ENCODE measurements at regions not wholly inside any gene's neighbourhood (a gene's known extent, or its start where the extent isn't known, plus 50 kb on each side); places are given as distances from the start of the nearest gene placed in this dataset.

- H3K9me3 ChIP-seq (ENCODE audit: insufficient read depth, low read depth, low read length), result no peaks in the 10 kb centered on the region
- H3K27me3 ChIP-seq (ENCODE audit: insufficient read depth, low read length), result no peaks in the 10 kb centered on the region
- H3K9ac ChIP-seq (ENCODE audit: low read depth, low read length), result no peak overlapping the region
- H3K27ac ChIP-seq (ENCODE audit: low read depth, low read length), result no peak overlapping the region
- H3K4me1 ChIP-seq (ENCODE audit: insufficient read depth, low read length), result no peaks in the 10 kb centered on the region
- H3K36me3 ChIP-seq (ENCODE audit: insufficient read depth, low read length), result no peaks in the 10 kb centered on the region
- no peak overlapping the region for H3K4me3 ChIP-seq (ENCODE audit: low read length)
- 92% methylated on average over 4 of the region's 4 CpGs for WGBS
Measured at GRCh38 chr3:66097647-66098046, 58.9 kb upstream of the MAGI1 start.

- 96% methylated on average over 5 of the region's 5 CpGs for WGBS
Measured at GRCh38 chr3:66095295-66096001, 56.7 kb upstream of the MAGI1 start.

GRCh38 chr3:66093981-66094380 is 55.3 kb upstream of the MAGI1 start:
- 99% methylated on average over 4 of the region's 4 CpGs for WGBS
- Histone ChIP-seq H3K36me3 (ENCODE audit: insufficient read depth, low read length) (no peaks in the 10 kb centered on the region), H3K27ac (ENCODE audit: low read depth, low read length) (no peak overlapping the region), H3K27me3 (ENCODE audit: insufficient read depth, low read length) (no peaks in the 10 kb centered on the region), H3K4me1 (ENCODE audit: insufficient read depth, low read length) (no peaks in the 10 kb centered on the region), H3K9me3 (ENCODE audit: insufficient read depth, low read depth, low read length) (no peaks in the 10 kb centered on the region), H3K4me3 (ENCODE audit: low read length) (no peak overlapping the region), H3K9ac (ENCODE audit: low read depth, low read length) (no peak overlapping the region)

More at GRCh38 chr3:66095295-66096001, 56.7 kb upstream of the MAGI1 start:
- no peaks in the 10 kb centered on the region for H3K9me3 ChIP-seq (ENCODE audit: insufficient read depth, low read depth, low read length)
- no peak overlapping the region for H3K27ac ChIP-seq (ENCODE audit: low read depth, low read length)
- no peaks in the 10 kb centered on the region for H3K36me3 ChIP-seq (ENCODE audit: insufficient read depth, low read length)
- no peak overlapping the region for H3K4me3 ChIP-seq (ENCODE audit: low read length)
- H3K27me3 ChIP-seq (ENCODE audit: insufficient read depth, low read length), result no peaks in the 10 kb centered on the region
- H3K9ac ChIP-seq (ENCODE audit: low read depth, low read length), result no peak overlapping the region
- no peaks in the 10 kb centered on the region for H3K4me1 ChIP-seq (ENCODE audit: insufficient read depth, low read length)

- no peak overlapping the region for H3K9ac ChIP-seq (ENCODE audit: low read depth, low read length)
- H3K9me3 ChIP-seq (ENCODE audit: insufficient read depth, low read depth, low read length), result no peaks in the 10 kb centered on the region
- 95% methylated on average over 9 of the region's 10 CpGs for WGBS
- no peaks in the 10 kb centered on the region for H3K36me3 ChIP-seq (ENCODE audit: insufficient read depth, low read length)
- no peaks in the 10 kb centered on the region for H3K4me1 ChIP-seq (ENCODE audit: insufficient read depth, low read length)
- H3K27me3 ChIP-seq (ENCODE audit: insufficient read depth, low read length), result no peaks in the 10 kb centered on the region
- H3K27ac ChIP-seq (ENCODE audit: low read depth, low read length), result no peak overlapping the region
- H3K4me3 ChIP-seq (ENCODE audit: low read length), result no peak overlapping the region
Measured at GRCh38 chr3:66092175-66092995, 53.7 kb upstream of the MAGI1 start.
